IMR-90 (cell line): ENCODE measurements at regions not wholly inside any gene's neighbourhood (a gene's known extent, or its start where the extent isn't known, plus 50 kb on each side); places are given as distances from the start of the nearest gene placed in this dataset.

ENCODE experiments used
- ATAC-seq: fragments of 200-7000 bp; cut with Tn5 transposase; 2 replicates; pipeline ENCODE4 v1.9.1; 2020; ENCODE audit warnings: low read depth, mild to moderate bottlenecking, moderate library complexity
- BruUV-seq: library from RNA; stranded (reverse); fragments of 400-500 nt; replicated peaks from 2 replicates; lab custom pipeline; 2021; lab: Mats Ljungman, UMichigan
- CTCF ChIA-PET: fragments of 300-600 bp; formaldehyde crosslinking; extraction: SDS; loops from one replicate; lab custom pipeline; 2021; ENCODE audit warnings: antibody characterized with exemption; lab: Yijun Ruan, JAX
- POLR2A ChIA-PET: fragments of 300-600 bp; sonication (Branson Sonifier 250); formaldehyde crosslinking; loops from one replicate; lab custom pipeline; 2022; ENCODE audit warnings: antibody characterized with exemption; ENCODE audit not compliant: unreplicated experiment; lab: Charles Lee
- DNase-seq: peaks from one replicate; pipeline ENCODE4 v3.0.0; 2013
- H2AFZ ChIP-seq: replicated peaks from 2 replicates; pipeline ENCODE3; 2013; ENCODE audit warnings: low read length, mild to moderate bottlenecking; ENCODE audit not compliant: poor library complexity
- H2AK5ac ChIP-seq: 2 replicates; pipeline ENCODE4 v1.6.1; 2013; ENCODE audit warnings: low read depth, low read length, inconsistent platforms
- H2AK9ac ChIP-seq: replicated peaks from 2 replicates; pipeline ENCODE3; 2013; ENCODE audit warnings: mild to moderate bottlenecking, low read depth, low read length, moderate library complexity; ENCODE audit not compliant: poor library complexity
- H2BK120ac ChIP-seq: 2 replicates; pipeline ENCODE4 v1.6.1; 2013; ENCODE audit warnings: low read depth, low read length, inconsistent platforms
- H2BK15ac ChIP-seq: 3 replicates; pipeline ENCODE4 v1.6.1; 2013; ENCODE audit warnings: low read depth, low read length, inconsistent platforms
- H2BK20ac ChIP-seq: 2 replicates; pipeline ENCODE4 v1.6.1; 2013; ENCODE audit warnings: low read depth, mild to moderate bottlenecking, inconsistent platforms, low read length, moderate library complexity
- H2BK5ac ChIP-seq: 2 replicates; pipeline ENCODE4 v1.6.1; 2013; ENCODE audit warnings: mild to moderate bottlenecking, low read depth, low read length, inconsistent platforms; ENCODE audit not compliant: poor library complexity, severe bottlenecking
- H3K14ac ChIP-seq: replicated peaks from 2 replicates; pipeline ENCODE4 v1.6.1; 2013; ENCODE audit warnings: low read depth, low read length, inconsistent platforms
- H3K18ac ChIP-seq: 2 replicates; pipeline ENCODE4 v1.6.1; 2013; ENCODE audit warnings: low read depth, low read length, control low read depth
- H3K23ac ChIP-seq: 2 replicates; pipeline ENCODE4 v1.6.1; 2013; ENCODE audit warnings: low read depth, low read length, inconsistent platforms
- H3K27ac ChIP-seq: 2 replicates; pipeline ENCODE4 v1.5.1; 2013; ENCODE audit warnings: mild to moderate bottlenecking, control low read depth, low read length; ENCODE audit not compliant: insufficient read depth
- H3K27me3 ChIP-seq: 2 replicates; pipeline ENCODE4 v1.6.1; 2013; ENCODE audit warnings: low read length; ENCODE audit not compliant: control insufficient read depth, insufficient read depth
- H3K36me3 ChIP-seq: 2 replicates; pipeline ENCODE4 v1.6.1; 2013; ENCODE audit warnings: low read length, mixed read lengths; ENCODE audit not compliant: control insufficient read depth, insufficient read depth
- H3K4ac ChIP-seq: 2 replicates; pipeline ENCODE4 v1.6.1; 2013; ENCODE audit warnings: low read depth, low read length, inconsistent platforms
- H3K4me1 ChIP-seq: 2 replicates; pipeline ENCODE4 v1.6.1; 2013; ENCODE audit warnings: low read length, mixed read lengths; ENCODE audit not compliant: control insufficient read depth, insufficient read depth
- H3K4me2 ChIP-seq: 2 replicates; pipeline ENCODE4 v1.6.1; 2013; ENCODE audit warnings: low read depth, mild to moderate bottlenecking, control low read depth, low read length, moderate library complexity
- H3K4me3 ChIP-seq: 2 replicates; pipeline ENCODE4 v1.5.1; 2013; ENCODE audit warnings: low read depth, mild to moderate bottlenecking, control low read depth, low read length, moderate library complexity; ENCODE audit not compliant: insufficient read depth
- H3K56ac ChIP-seq: 2 replicates; pipeline ENCODE4 v1.6.1; 2013; ENCODE audit warnings: low read length, inconsistent platforms; ENCODE audit not compliant: insufficient read depth; ENCODE audit errors: extremely low read depth
- H3K79me1 ChIP-seq, 2 experiments: 2 replicates each; pipeline ENCODE4 v1.6.1; 2013; ENCODE audit warnings: low read length in 2 of 2, inconsistent platforms in 1 of 2, low read depth in 1 of 2
- H3K9ac ChIP-seq: 2 replicates; pipeline ENCODE4 v1.6.1; 2013; ENCODE audit warnings: low read depth, low read length, control low read depth
- H3K9me1 ChIP-seq: 2 replicates; pipeline ENCODE4 v1.6.1; 2013; ENCODE audit warnings: low read length, inconsistent platforms; ENCODE audit not compliant: insufficient read depth
- H3K9me3 ChIP-seq: 2 replicates; pipeline ENCODE4 v1.6.1; 2013; ENCODE audit warnings: low read length; ENCODE audit not compliant: control insufficient read depth, insufficient read depth
- H4K20me1 ChIP-seq: 2 replicates; pipeline ENCODE4 v1.6.1; 2013; ENCODE audit warnings: low read length, inconsistent platforms; ENCODE audit not compliant: insufficient read depth
- H4K5ac ChIP-seq: 2 replicates; pipeline ENCODE4 v1.6.1; 2013; ENCODE audit warnings: mild to moderate bottlenecking, low read depth, low read length, control low read depth
- H4K8ac ChIP-seq, 2 experiments: 2 replicates each; pipeline ENCODE4 v1.6.1; 2013; ENCODE audit warnings: low read depth in 2 of 2, low read length in 2 of 2, control low read depth in 1 of 2, inconsistent platforms in 1 of 2
- H4K91ac ChIP-seq: 2 replicates; pipeline ENCODE4 v1.6.1; 2013; ENCODE audit warnings: low read depth, low read length, inconsistent platforms; ENCODE audit not compliant: insufficient read depth
- BHLHE40 ChIP-seq: fragments of 150-350 bp; IDR thresholded peaks from 2 replicates; pipeline ENCODE4 v1.6.1; 2016; ENCODE audit warnings: mild to moderate bottlenecking, low read depth, low read length
- CEBPB ChIP-seq: IDR thresholded peaks from 2 replicates; pipeline ENCODE4 v1.6.1; 2012; ENCODE audit warnings: low read depth, low read length, improper control_type of control experiment
- CHD1 ChIP-seq: IDR thresholded peaks from 2 replicates; pipeline ENCODE4 v1.6.1; 2012; ENCODE audit warnings: low read depth, low read length, improper control_type of control experiment
- FOS ChIP-seq: fragments of 150-350 bp; IDR thresholded peaks from 2 replicates; pipeline ENCODE4 v1.6.1; 2016; ENCODE audit warnings: low read depth, low read length
- MAFK ChIP-seq: IDR thresholded peaks from 2 replicates; pipeline ENCODE4 v1.6.1; 2012; ENCODE audit warnings: low read depth, low read length, improper control_type of control experiment
- MAZ ChIP-seq: IDR thresholded peaks from 2 replicates; pipeline ENCODE4 v1.6.1; 2012; ENCODE audit warnings: low read depth, mild to moderate bottlenecking, low read length, improper control_type of control experiment, moderate library complexity, borderline replicate concordance
- MXI1 ChIP-seq: IDR thresholded peaks from 2 replicates; pipeline ENCODE4 v1.6.1; 2012; ENCODE audit warnings: low read depth, mild to moderate bottlenecking, low read length, moderate library complexity, borderline replicate concordance
- NFE2L2 ChIP-seq: fragments of 150-350 bp; IDR thresholded peaks from 2 replicates; pipeline ENCODE4 v1.6.1; 2016; ENCODE audit warnings: low read depth, mild to moderate bottlenecking, low read length
- POLR2A ChIP-seq: IDR thresholded peaks from 2 replicates; pipeline ENCODE4 v1.6.1; 2012; ENCODE audit warnings: mild to moderate bottlenecking, low read depth, low read length
- RAD21 ChIP-seq: IDR thresholded peaks from 2 replicates; pipeline ENCODE4 v1.6.1; 2012; ENCODE audit warnings: low read length, improper control_type of control experiment
- RCOR1 ChIP-seq: IDR thresholded peaks from 2 replicates; pipeline ENCODE4 v1.6.1; 2012; ENCODE audit warnings: mild to moderate bottlenecking, low read length, improper control_type of control experiment; ENCODE audit not compliant: insufficient replicate concordance
- RFX5 ChIP-seq: IDR thresholded peaks from 2 replicates; pipeline ENCODE4 v1.8.0; 2012; ENCODE audit warnings: low read depth, mild to moderate bottlenecking, low read length, moderate library complexity
- SMC3 ChIP-seq: fragments of 150-350 bp; IDR thresholded peaks from 2 replicates; pipeline ENCODE4 v1.6.1; 2016; ENCODE audit warnings: low read depth, mild to moderate bottlenecking, antibody characterized with exemption, low read length, moderate library complexity
- WGBS, 2 experiments: methylation state at CpG; one replicate each; pipeline versions ENCODE4 v1.1.5 to v1.1.7; 2013; ENCODE audit warnings: missing lambda C conversion rate in 2 of 2; ENCODE audit not compliant: insufficient read length in 1 of 2; ENCODE audit errors: extremely low coverage in 2 of 2; 5-methylcytosine and 5-hydroxymethylcytosine counted together
- dilution Hi-C: fragments of 300-500 bp; cut with HindIII; formaldehyde crosslinking; loops from one replicate; pipeline ENCODE4 v1.14.3; 2018; ENCODE audit warnings: low sequenced_read_pairs; ENCODE audit not compliant: unreplicated experiment
- in situ Hi-C: fragments of 300-500 bp; cut with MboI; formaldehyde crosslinking; loops from 3 replicates; pipeline ENCODE4 v1.14.3; 2019; ENCODE audit warnings: low sequenced_read_pairs, inconsistent platforms, mixed read lengths
- intact Hi-C: fragments of 100-400 bp; cut with micrococcal nuclease; formaldehyde crosslinking; loops from 2 replicates; pipeline ENCODE4 v1.10.0; 2022
- TF ChIP-seq, protein P1 (sequence below): conservative IDR thresholded peaks from 2 replicates; pipeline ENCODE4 v1.5.1; 2012; ENCODE audit warnings: mild to moderate bottlenecking, low read depth, low read length, improper control_type of control experiment
- TF ChIP-seq, protein P2 (sequence below): fragments of 150-350 bp; IDR thresholded peaks from 2 replicates; pipeline ENCODE4 v1.6.1; 2016; ENCODE audit warnings: low read depth, mild to moderate bottlenecking, low read length, moderate library complexity, borderline replicate concordance
- TF ChIP-seq, protein P3 (sequence below): fragments of 150-350 bp; IDR thresholded peaks from 2 replicates; pipeline ENCODE4 v1.6.1; 2017; ENCODE audit warnings: mild to moderate bottlenecking, antibody characterized with exemption, low read length, low read depth

DNA sequence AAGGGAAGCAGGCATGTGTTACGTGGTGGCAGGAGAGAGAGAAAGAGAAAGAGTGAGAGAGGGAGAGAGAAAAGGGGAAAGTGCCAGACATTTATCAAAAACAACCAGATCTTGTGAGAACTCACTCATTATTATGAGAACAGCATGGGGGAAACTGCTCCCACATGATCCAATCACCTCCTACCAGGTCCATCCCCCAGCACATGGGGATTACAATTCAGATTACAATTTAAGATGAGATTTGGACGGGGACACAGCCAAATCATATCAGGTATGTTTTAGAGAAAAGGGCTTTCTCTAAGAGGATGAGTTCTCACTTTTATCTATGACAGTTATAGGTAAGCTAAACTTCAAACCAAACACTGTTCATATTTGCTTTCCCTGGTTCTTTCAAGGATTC is 597.3 kb upstream of the PIK3C3 start:
- no peaks in the 10 kb centered on the region for H3K27me3 ChIP-seq
- TF ChIP-seq FOS (no peak), RCOR1 (no peak), CHD1 (no peak), NFE2L2 (no peak), MAFK (no peak), POLR2A (no peak), CEBPB (no peak), BHLHE40 (no peak), SMC3 (no peak), MAZ (no peak), MXI1 (no peak), RAD21 (no peak), RFX5 (no peak)
- TF ChIP-seq, protein P1, sequence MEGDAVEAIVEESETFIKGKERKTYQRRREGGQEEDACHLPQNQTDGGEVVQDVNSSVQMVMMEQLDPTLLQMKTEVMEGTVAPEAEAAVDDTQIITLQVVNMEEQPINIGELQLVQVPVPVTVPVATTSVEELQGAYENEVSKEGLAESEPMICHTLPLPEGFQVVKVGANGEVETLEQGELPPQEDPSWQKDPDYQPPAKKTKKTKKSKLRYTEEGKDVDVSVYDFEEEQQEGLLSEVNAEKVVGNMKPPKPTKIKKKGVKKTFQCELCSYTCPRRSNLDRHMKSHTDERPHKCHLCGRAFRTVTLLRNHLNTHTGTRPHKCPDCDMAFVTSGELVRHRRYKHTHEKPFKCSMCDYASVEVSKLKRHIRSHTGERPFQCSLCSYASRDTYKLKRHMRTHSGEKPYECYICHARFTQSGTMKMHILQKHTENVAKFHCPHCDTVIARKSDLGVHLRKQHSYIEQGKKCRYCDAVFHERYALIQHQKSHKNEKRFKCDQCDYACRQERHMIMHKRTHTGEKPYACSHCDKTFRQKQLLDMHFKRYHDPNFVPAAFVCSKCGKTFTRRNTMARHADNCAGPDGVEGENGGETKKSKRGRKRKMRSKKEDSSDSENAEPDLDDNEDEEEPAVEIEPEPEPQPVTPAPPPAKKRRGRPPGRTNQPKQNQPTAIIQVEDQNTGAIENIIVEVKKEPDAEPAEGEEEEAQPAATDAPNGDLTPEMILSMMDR = no peak
- TF ChIP-seq, protein P2, sequence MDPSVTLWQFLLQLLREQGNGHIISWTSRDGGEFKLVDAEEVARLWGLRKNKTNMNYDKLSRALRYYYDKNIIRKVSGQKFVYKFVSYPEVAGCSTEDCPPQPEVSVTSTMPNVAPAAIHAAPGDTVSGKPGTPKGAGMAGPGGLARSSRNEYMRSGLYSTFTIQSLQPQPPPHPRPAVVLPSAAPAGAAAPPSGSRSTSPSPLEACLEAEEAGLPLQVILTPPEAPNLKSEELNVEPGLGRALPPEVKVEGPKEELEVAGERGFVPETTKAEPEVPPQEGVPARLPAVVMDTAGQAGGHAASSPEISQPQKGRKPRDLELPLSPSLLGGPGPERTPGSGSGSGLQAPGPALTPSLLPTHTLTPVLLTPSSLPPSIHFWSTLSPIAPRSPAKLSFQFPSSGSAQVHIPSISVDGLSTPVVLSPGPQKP = no peak
- TF ChIP-seq, protein P3, sequence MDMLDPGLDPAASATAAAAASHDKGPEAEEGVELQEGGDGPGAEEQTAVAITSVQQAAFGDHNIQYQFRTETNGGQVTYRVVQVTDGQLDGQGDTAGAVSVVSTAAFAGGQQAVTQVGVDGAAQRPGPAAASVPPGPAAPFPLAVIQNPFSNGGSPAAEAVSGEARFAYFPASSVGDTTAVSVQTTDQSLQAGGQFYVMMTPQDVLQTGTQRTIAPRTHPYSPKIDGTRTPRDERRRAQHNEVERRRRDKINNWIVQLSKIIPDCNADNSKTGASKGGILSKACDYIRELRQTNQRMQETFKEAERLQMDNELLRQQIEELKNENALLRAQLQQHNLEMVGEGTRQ = no peak
- no peak overlapping the region for H3K9ac ChIP-seq
- no peak for DNase-seq
- no peak overlapping the region for H2AK9ac ChIP-seq
- H3K9me3 ChIP-seq = peaks cover 6% of the 10 kb centered on the region
- intact Hi-C loops = no loop called here
- no peak overlapping the region for H3K4me2 ChIP-seq
- no CpG with 5 or more reads among the region's 2 CpGs for WGBS, 2 experiments
- no peak overlapping the region for H3K4ac ChIP-seq
- no peak overlapping the region for H2BK20ac ChIP-seq
- in situ Hi-C loops = no loop called here
- H4K20me1 ChIP-seq = no peaks in the 10 kb centered on the region
- H3K9me1 ChIP-seq = no peaks in the 10 kb centered on the region
- H3K79me1 ChIP-seq = no peaks in the 10 kb centered on the region
- no TSS peak for BruUV-seq
- H3K23ac ChIP-seq = no peak overlapping the region
- H2AK5ac ChIP-seq = no peak overlapping the region
- H3K14ac ChIP-seq = no peak overlapping the region
- H3K27ac ChIP-seq = no peak overlapping the region
- ChIA-PET POLR2A (no interaction called here), CTCF (no interaction called here)
- H3K56ac ChIP-seq = no peak overlapping the region
- H2BK120ac ChIP-seq = no peak overlapping the region
- no peaks in the 10 kb centered on the region for H3K36me3 ChIP-seq
- no peak overlapping the region for H4K5ac ChIP-seq
- H4K8ac ChIP-seq = no peak overlapping the region
- no peak overlapping the region for H4K91ac ChIP-seq
- no peak for ATAC-seq
- no peak overlapping the region for H2BK15ac ChIP-seq
- H2BK5ac ChIP-seq = no peak overlapping the region
- H3K18ac ChIP-seq = no peak overlapping the region
- no peak overlapping the region for H2AFZ ChIP-seq
- dilution Hi-C loops = no loop called here
- no peak overlapping the region for H3K4me3 ChIP-seq
- no peaks in the 10 kb centered on the region for H3K4me1 ChIP-seq
